Stomach (tissue), 8 donors: ENCODE measurements at regions not wholly inside any gene's neighbourhood (a gene's known extent, or its start where the extent isn't known, plus 50 kb on each side); places are given as distances from the start of the nearest gene placed in this dataset.

ENCODE experiments used
- DNase-seq, 2 donors: peaks; one replicate each; pipeline versions ENCODE4 v3.0.0 to v3.0.0-alpha.2; 2013 to 2019
- H3K27ac ChIP-seq, 5 donors: fragments of 200-600 bp in 4 of 5; sonication (generic) in 4 of 5; one replicate each; pipeline ENCODE4 v1.5.1; 2013 to 2019; ENCODE audit warnings: mild to moderate bottlenecking in 1 of 5, moderate library complexity in 1 of 5
- H3K27me3 ChIP-seq, 3 donors: fragments of 200-600 bp; sonication (generic); one replicate each; pipeline ENCODE4 v1.5.1; 2017 to 2019; ENCODE audit warnings: mixed run types in 1 of 3
- H3K36me3 ChIP-seq, 4 donors: fragments of 200-600 bp; sonication (generic); 1 replicate in 3 of 4; 2 replicates in 1 of 4; pipeline ENCODE4 v1.5.1; 2016 to 2019
- H3K4me1 ChIP-seq, 4 donors: fragments of 200-600 bp; sonication (generic); one replicate each; pipeline ENCODE4 v1.5.1; 2016 to 2019
- H3K4me3 ChIP-seq, 4 donors: fragments of 200-600 bp; sonication (generic) in 3 of 4; one replicate each; pipeline ENCODE4 v1.5.1; 2016 to 2019; ENCODE audit warnings: mild to moderate bottlenecking in 1 of 4
- H3K9me3 ChIP-seq, 4 donors: fragments of 200-600 bp; sonication (generic); one replicate each; pipeline ENCODE4 v1.5.1; 2016 to 2019
- EP300 ChIP-seq: sonication (generic); formaldehyde crosslinking; IDR thresholded peaks from one replicate; pipeline ENCODE4 v1.6.1; 2017; ENCODE audit warnings: antibody characterized with exemption
- POLR2A ChIP-seq, 4 donors: fragments of 450-650 bp; IDR thresholded peaks; one replicate each; pipeline ENCODE4 v1.6.1; 2016; ENCODE audit warnings: antibody characterized with exemption in 4 of 4, control low read depth in 2 of 4, mild to moderate bottlenecking in 1 of 4, moderate library complexity in 1 of 4
- POLR2AphosphoS5 ChIP-seq, 3 donors: sonication (generic); formaldehyde crosslinking; IDR thresholded peaks; one replicate each; pipeline ENCODE4 v1.6.1; 2016; ENCODE audit warnings: antibody characterized with exemption in 3 of 3
- WGBS, 5 donors: extraction: QIAGEN DNeasy Blood & Tissue Kit in 3 of 5; methylation state at CpG; one replicate each; pipeline versions ENCODE4 v1.1.5 to v1.1.7; 2013 to 2018; 5-methylcytosine and 5-hydroxymethylcytosine counted together
- intact Hi-C: fragments of 100-400 bp; cut with DNase I; formaldehyde crosslinking; loops from one replicate; pipeline ENCODE4 v1.15.1; 2023; ENCODE audit warnings: low total_unique reads
- TF ChIP-seq, protein P1 (sequence below), 7 experiments: fragments of 450-650 bp in 4 of 7; fragments of 200-600 bp in 3 of 7; sonication (generic) in 3 of 7; IDR thresholded peaks; one replicate each; pipeline ENCODE4 v1.5.1; 2016 to 2019; ENCODE audit warnings: antibody characterized with exemption in 7 of 7, control low read depth in 2 of 7, mild to moderate bottlenecking in 1 of 7
- donor health status: healthy with polysubstance abuse.
- donor health status: Bipolar disorder and iron deficiency.
- donor health status: healthy.

DNA sequence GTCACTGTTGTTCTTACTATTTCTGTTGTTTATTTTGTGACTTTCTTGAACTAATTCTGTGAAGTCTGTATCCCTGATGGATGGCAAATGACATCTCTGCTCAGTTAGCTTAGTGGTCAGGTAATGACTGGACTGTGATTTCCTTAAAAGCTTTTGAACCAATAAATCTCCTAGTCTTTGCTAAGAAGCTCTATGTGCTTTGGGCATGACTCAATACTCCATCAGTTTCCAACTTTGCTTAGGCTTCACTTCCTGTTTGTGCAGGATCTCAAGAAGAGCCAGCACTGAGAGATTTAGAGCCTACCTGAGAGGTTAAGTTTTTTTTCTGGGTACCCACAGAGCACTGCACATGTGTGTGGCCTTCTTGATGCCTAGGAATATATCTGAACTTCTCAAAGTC lies 329.7 kb upstream of the HTR2A start:
- no peak overlapping the region for H3K4me3 ChIP-seq
- no peak overlapping the region for H3K27ac ChIP-seq
- H3K36me3 ChIP-seq, result no peaks in the 10 kb centered on the region
- DNase-seq, result no peak
- H3K27me3 ChIP-seq, result no peaks in the 10 kb centered on the region
- H3K4me1 ChIP-seq, result no peaks in the 10 kb centered on the region
- TF ChIP-seq, protein P1, sequence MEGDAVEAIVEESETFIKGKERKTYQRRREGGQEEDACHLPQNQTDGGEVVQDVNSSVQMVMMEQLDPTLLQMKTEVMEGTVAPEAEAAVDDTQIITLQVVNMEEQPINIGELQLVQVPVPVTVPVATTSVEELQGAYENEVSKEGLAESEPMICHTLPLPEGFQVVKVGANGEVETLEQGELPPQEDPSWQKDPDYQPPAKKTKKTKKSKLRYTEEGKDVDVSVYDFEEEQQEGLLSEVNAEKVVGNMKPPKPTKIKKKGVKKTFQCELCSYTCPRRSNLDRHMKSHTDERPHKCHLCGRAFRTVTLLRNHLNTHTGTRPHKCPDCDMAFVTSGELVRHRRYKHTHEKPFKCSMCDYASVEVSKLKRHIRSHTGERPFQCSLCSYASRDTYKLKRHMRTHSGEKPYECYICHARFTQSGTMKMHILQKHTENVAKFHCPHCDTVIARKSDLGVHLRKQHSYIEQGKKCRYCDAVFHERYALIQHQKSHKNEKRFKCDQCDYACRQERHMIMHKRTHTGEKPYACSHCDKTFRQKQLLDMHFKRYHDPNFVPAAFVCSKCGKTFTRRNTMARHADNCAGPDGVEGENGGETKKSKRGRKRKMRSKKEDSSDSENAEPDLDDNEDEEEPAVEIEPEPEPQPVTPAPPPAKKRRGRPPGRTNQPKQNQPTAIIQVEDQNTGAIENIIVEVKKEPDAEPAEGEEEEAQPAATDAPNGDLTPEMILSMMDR (IDR thresholded peaks at IDR 0.05), result no peak
- TF ChIP-seq POLR2AphosphoS5 (IDR thresholded peaks at IDR 0.05) (no peak), POLR2A (IDR thresholded peaks at IDR 0.05) (no peak), EP300 (no peak)
- H3K9me3 ChIP-seq, result peaks cover 0 to 15% (median 7%) of the 10 kb centered on the region in 4 donors
- intact Hi-C loops, result no loop called here

DNA sequence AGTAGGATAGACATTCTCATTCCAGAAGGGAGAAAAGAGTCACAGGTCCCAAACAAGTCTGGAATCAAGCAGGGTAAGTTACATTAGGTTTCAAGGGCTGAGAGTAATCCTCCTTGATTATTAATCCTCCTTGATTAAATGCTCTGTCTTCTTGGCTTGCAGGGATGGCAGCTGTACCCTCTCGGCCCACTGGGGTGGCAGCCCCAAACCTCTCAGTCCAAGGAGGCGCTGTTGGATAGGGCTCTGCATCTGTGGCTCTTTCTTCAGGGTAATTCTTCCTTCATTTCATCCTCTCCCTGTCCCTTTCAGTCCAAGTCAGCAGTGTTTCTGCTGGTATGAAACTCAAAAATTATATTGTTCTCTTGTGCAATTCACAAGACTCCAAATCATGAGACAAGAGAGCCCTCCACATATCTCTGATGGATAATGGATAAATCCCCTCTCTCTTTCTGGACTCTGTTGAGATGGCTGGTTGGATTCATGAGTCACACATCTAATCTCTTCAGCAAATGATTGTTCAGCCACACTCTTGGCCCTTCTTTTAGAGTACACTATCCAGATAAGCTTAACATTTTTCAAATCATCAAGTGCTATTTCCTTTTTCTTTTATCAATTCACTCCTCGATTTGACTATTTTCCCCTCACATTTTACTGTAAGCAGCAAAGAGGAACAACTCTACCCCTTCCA lies 323.7 kb upstream of the HTR2A start:
- H3K27ac ChIP-seq, result no peak overlapping the region
- no peak for DNase-seq
- WGBS, 5 donors, result 63 to 80% (median 69%) methylated on average over 3 of the region's 3 CpGs
- no peaks in the 10 kb centered on the region for H3K4me1 ChIP-seq
- H3K4me3 ChIP-seq, result no peak overlapping the region
- no peaks in the 10 kb centered on the region for H3K27me3 ChIP-seq
- TF ChIP-seq EP300, result no peak
- TF ChIP-seq POLR2A (IDR thresholded peaks at IDR 0.05), result no peak
- TF ChIP-seq POLR2AphosphoS5 (IDR thresholded peaks at IDR 0.05), result no peak
- TF ChIP-seq, protein P1 (IDR thresholded peaks at IDR 0.05), result no peak
- intact Hi-C loops, result no loop called here
- no peaks in the 10 kb centered on the region for H3K9me3 ChIP-seq
- H3K36me3 ChIP-seq, result no peaks in the 10 kb centered on the region

DNA sequence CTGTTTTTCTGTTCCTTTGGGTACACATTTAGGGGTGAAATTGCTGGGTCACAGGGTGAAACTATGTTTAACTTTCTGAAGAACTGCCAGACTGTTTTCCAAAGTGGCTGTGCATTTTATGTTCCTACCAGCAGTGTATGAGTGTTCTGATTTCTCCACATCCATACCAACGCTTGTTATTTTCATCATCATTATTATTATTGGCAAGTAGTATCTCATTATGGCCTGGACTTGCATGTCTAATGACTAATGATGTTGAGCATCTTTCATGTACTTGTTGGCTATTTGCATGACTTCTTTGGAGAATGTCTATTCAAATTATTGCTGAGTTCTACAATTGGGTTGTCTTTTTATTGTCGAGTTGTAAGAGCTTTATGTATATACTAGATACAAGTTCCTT lies 321.8 kb upstream of the HTR2A start:
- 89 to 97% (median 92%) methylated on average over 2 of the region's 2 CpGs for WGBS, 5 donors
- Histone ChIP-seq H3K9me3 (no peaks in the 10 kb centered on the region), H3K4me1 (no peaks in the 10 kb centered on the region), H3K36me3 (no peaks in the 10 kb centered on the region), H3K4me3 (no peak overlapping the region), H3K27me3 (no peaks in the 10 kb centered on the region), H3K27ac (no peak overlapping the region)
- intact Hi-C loops, result no loop called here
- no peak for DNase-seq
- no peak for TF ChIP-seq POLR2A (IDR thresholded peaks at IDR 0.05)
- no peak for TF ChIP-seq EP300
- TF ChIP-seq POLR2AphosphoS5 (IDR thresholded peaks at IDR 0.05), result no peak
- TF ChIP-seq, protein P1 (IDR thresholded peaks at IDR 0.05), result no peak

DNA sequence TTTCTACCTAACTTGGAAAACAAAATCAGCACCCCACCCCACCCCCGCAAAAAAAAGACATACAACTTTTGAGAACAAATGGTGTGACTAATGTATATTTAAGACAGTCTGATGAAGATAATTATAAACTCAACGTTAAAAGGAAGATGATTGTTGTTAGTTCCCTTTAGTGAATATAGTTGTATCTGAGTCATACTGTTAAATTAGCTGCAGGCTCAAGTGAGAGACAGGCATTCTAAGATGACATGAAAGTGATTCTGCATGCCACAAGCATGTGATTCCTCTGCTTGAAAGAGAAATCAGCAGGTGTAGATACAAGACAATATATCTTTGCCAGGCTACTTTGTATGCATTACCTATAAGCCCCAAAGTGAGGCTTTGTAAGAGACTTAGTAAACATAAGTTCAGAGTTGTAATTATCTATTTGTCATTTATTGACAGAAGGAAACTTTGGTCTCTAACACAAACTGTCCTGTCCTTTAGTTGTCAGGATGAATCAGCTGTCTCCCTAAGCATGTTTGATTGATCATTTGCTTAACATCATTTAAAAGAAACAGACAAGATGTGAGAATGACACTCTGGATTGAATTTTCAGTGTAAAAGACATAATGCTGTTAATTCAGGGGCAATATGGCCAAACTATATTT lies 319.4 kb upstream of the HTR2A start:
- Histone ChIP-seq H3K9me3 (no peaks in the 10 kb centered on the region), H3K4me1 (no peaks in the 10 kb centered on the region), H3K4me3 (no peak overlapping the region), H3K27ac (no peak overlapping the region), H3K27me3 (no peaks in the 10 kb centered on the region), H3K36me3 (no peaks in the 10 kb centered on the region)
- WGBS, 5 donors, result 60 to 72% (median 64%) methylated on average over 2 of the region's 2 CpGs
- no peak for DNase-seq
- intact Hi-C loops, result no loop called here
- TF ChIP-seq POLR2A (IDR thresholded peaks at IDR 0.05) (no peak), POLR2AphosphoS5 (IDR thresholded peaks at IDR 0.05) (no peak), EP300 (no peak)
- TF ChIP-seq, protein P1 (IDR thresholded peaks at IDR 0.05), result no peak
